ENCODE measurements at regions not wholly inside any gene's neighbourhood (a gene's known extent, or its start where the extent isn't known, plus 50 kb on each side); places are given as distances from the start of the nearest gene placed in this dataset.

GRCh38 chr12:77754086-77754485, 76.6 kb upstream of the NAV3 start:
- no peak overlapping the region for H2AK9ac ChIP-seq (replicated peaks; ENCODE audit: low read depth, low read length, poor library complexity)
- no peaks in the 10 kb centered on the region; the same call in 1 of the 2 replicates for H3K27me3 ChIP-seq (ENCODE audit: control insufficient read depth, insufficient read depth, low read length)
- H4K20me1 ChIP-seq (ENCODE audit: insufficient read depth, low read length) = no peaks in the 10 kb centered on the region
- H3K14ac ChIP-seq (replicated peaks; ENCODE audit: low read depth, low read length) = no peak overlapping the region
- no peak overlapping the region for H2AFZ ChIP-seq (replicated peaks; ENCODE audit: low read length, poor library complexity)
- ATAC-seq (ENCODE audit: low read depth) (no peak), DNase-seq (no peak)
- H3K18ac ChIP-seq (ENCODE audit: low read depth, low read length) = no peak overlapping the region
- no peak overlapping the region for H3K4ac ChIP-seq (ENCODE audit: low read depth, low read length)
- H3K36me3 ChIP-seq (ENCODE audit: control insufficient read depth, insufficient read depth, low read length) = no peaks in the 10 kb centered on the region
- H3K4me3 ChIP-seq (ENCODE audit: insufficient read depth, low read depth, low read length) = no peak overlapping the region
- H3K4me1 ChIP-seq (ENCODE audit: control insufficient read depth, insufficient read depth, low read length) = no peaks in the 10 kb centered on the region
- H2BK15ac ChIP-seq (ENCODE audit: low read depth, low read length) = no peak overlapping the region
- no peak overlapping the region for H2BK5ac ChIP-seq (ENCODE audit: low read depth, low read length, poor library complexity, severe bottlenecking)
- intact Hi-C loops (cut with micrococcal nuclease) = no loop called here
- no peak overlapping the region for H4K8ac ChIP-seq (ENCODE audit: low read depth in 2 of 2, low read length in 2 of 2)
- no TSS peak for BruUV-seq (replicated peaks)
- ChIA-PET POLR2A (ENCODE audit: unreplicated experiment) (no interaction called here), CTCF (no interaction called here)
- H3K27ac ChIP-seq (ENCODE audit: insufficient read depth, low read length) = no peak overlapping the region
- TF ChIP-seq FOS (IDR thresholded peaks at IDR 0.05; ENCODE audit: low read depth, low read length) (no peak), MAZ (IDR thresholded peaks at IDR 0.05; ENCODE audit: borderline replicate concordance, low read depth, low read length) (no peak), POLR2A (IDR thresholded peaks at IDR 0.05; ENCODE audit: low read depth, low read length) (no peak)
- dilution Hi-C loops (cut with HindIII; ENCODE audit: low sequenced_read_pairs, unreplicated experiment) = no loop called here
- H4K91ac ChIP-seq (ENCODE audit: insufficient read depth, low read depth, low read length) = no peak overlapping the region
- H2BK20ac ChIP-seq (ENCODE audit: low read depth, low read length) = no peak overlapping the region
- H2BK120ac ChIP-seq (ENCODE audit: low read depth, low read length) = no peak overlapping the region
- H3K9me3 ChIP-seq (ENCODE audit: control insufficient read depth, insufficient read depth, low read length) = no peaks in the 10 kb centered on the region
- H3K4me2 ChIP-seq (ENCODE audit: low read depth, low read length) = no peak overlapping the region
- no peaks in the 10 kb centered on the region for H3K9me1 ChIP-seq (ENCODE audit: insufficient read depth, low read length)
- no peak overlapping the region for H4K5ac ChIP-seq (ENCODE audit: low read depth, low read length)
- no peak overlapping the region for H3K23ac ChIP-seq (ENCODE audit: low read depth, low read length)
- WGBS, 2 experiments (ENCODE audit: extremely low coverage in 2 of 2, insufficient read length in 1 of 2) = no CpG with 5 or more reads among the region's 4 CpGs
- no peaks in the 10 kb centered on the region for H3K79me1 ChIP-seq (ENCODE audit: low read depth in 1 of 2, low read length in 2 of 2)
- no peak overlapping the region for H3K56ac ChIP-seq (ENCODE audit: extremely low read depth, insufficient read depth, low read length)
- in situ Hi-C loops (cut with MboI; ENCODE audit: low sequenced_read_pairs) = no loop called here
- H3K9ac ChIP-seq (ENCODE audit: low read depth, low read length) = no peak overlapping the region
- H2AK5ac ChIP-seq (ENCODE audit: low read depth, low read length) = no peak overlapping the region

All from IMR-90 (cell line).